ENCODE measurements at regions not wholly inside any gene's neighbourhood (a gene's known extent, or its start where the extent isn't known, plus 50 kb on each side); places are given as distances from the start of the nearest gene placed in this dataset.
"Not testable (repeated sequence)": the region's sequence is repeated elsewhere in the genome, so short reads cannot be mapped to it uniquely, and the experiment has no call there.

GRCh38 chr1:101375448-101375847 is 138.6 kb downstream of the S1PR1 start:
- TF ChIP-seq CTCF (IDR thresholded peaks at IDR 0.05); POLR2AphosphoS5 (IDR thresholded peaks at IDR 0.05; ENCODE audit: low read depth, low read length); TCF7L2 (IDR thresholded peaks at IDR 0.05; ENCODE audit: low read depth, low read length); SIN3A (IDR thresholded peaks at IDR 0.05; ENCODE audit: borderline replicate concordance, insufficient read depth, low read depth, low read length): not testable (repeated sequence)
- TF ChIP-seq, protein P1, sequence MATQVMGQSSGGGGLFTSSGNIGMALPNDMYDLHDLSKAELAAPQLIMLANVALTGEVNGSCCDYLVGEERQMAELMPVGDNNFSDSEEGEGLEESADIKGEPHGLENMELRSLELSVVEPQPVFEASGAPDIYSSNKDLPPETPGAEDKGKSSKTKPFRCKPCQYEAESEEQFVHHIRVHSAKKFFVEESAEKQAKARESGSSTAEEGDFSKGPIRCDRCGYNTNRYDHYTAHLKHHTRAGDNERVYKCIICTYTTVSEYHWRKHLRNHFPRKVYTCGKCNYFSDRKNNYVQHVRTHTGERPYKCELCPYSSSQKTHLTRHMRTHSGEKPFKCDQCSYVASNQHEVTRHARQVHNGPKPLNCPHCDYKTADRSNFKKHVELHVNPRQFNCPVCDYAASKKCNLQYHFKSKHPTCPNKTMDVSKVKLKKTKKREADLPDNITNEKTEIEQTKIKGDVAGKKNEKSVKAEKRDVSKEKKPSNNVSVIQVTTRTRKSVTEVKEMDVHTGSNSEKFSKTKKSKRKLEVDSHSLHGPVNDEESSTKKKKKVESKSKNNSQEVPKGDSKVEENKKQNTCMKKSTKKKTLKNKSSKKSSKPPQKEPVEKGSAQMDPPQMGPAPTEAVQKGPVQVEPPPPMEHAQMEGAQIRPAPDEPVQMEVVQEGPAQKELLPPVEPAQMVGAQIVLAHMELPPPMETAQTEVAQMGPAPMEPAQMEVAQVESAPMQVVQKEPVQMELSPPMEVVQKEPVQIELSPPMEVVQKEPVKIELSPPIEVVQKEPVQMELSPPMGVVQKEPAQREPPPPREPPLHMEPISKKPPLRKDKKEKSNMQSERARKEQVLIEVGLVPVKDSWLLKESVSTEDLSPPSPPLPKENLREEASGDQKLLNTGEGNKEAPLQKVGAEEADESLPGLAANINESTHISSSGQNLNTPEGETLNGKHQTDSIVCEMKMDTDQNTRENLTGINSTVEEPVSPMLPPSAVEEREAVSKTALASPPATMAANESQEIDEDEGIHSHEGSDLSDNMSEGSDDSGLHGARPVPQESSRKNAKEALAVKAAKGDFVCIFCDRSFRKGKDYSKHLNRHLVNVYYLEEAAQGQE (IDR thresholded peaks at IDR 0.05; ENCODE audit: insufficient read depth in 1 of 2, low read depth in 2 of 2, low read length in 1 of 2) = not testable (repeated sequence)

Measured in Panc1 (cell line).